ENCODE measurements at regions not wholly inside any gene's neighbourhood (a gene's known extent, or its start where the extent isn't known, plus 50 kb on each side); places are given as distances from the start of the nearest gene placed in this dataset.

GRCh38 chr1:220454155-220454777 lies 73.7 kb upstream of the MARK1 start:
- no peaks in the 10 kb centered on the region for H3K79me2 ChIP-seq (ENCODE audit: control insufficient read depth, low read length)
- H3K36me3 ChIP-seq (ENCODE audit: control insufficient read depth, low read length), result no peaks in the 10 kb centered on the region
- no peak overlapping the region for H3K4me3 ChIP-seq (ENCODE audit: low read length)
- H3K4me1 ChIP-seq (ENCODE audit: control insufficient read depth, low read length), result no peaks in the 10 kb centered on the region
- no peaks in the 10 kb centered on the region for H3F3A ChIP-seq (ENCODE audit: control insufficient read depth, insufficient read depth)
- 0 out of 2 replicates have a peak, but pooled peaks cover 2% of the 10 kb centered on the region for H3K27me3 ChIP-seq (ENCODE audit: control insufficient read depth, low read length)
- H3K9me2 ChIP-seq (replicated peaks; ENCODE audit: control insufficient read depth, low read length), result no peaks in the 10 kb centered on the region
- TF ChIP-seq EZH2phosphoT487 (IDR thresholded peaks at IDR 0.05; ENCODE audit: borderline replicate concordance, low read length), result no peak
- no peak for TF ChIP-seq CTCF (IDR thresholded peaks at IDR 0.05; ENCODE audit: low read depth, low read length, poor library complexity, severe bottlenecking)
- H3K4me2 ChIP-seq (ENCODE audit: low read length), result no peak overlapping the region
- H3K9me3 ChIP-seq (ENCODE audit: control insufficient read depth, insufficient read depth, low read length), result no peaks in the 10 kb centered on the region
- H3K27ac ChIP-seq (ENCODE audit: low read depth, low read length), result no peak overlapping the region
- no peaks in the 10 kb centered on the region for H4K20me1 ChIP-seq (ENCODE audit: control insufficient read depth, insufficient read depth, low read depth, low read length)

GRCh38 chr1:220453371-220453770 lies 74.6 kb upstream of the MARK1 start:
- Histone ChIP-seq H3K4me3 (ENCODE audit: low read length) (no peak overlapping the region), H3K36me3 (ENCODE audit: control insufficient read depth, low read length) (no peaks in the 10 kb centered on the region), H4K20me1 (ENCODE audit: control insufficient read depth, insufficient read depth, low read depth, low read length) (no peaks in the 10 kb centered on the region), H3K9me2 (replicated peaks; ENCODE audit: control insufficient read depth, low read length) (no peaks in the 10 kb centered on the region), H3K4me1 (ENCODE audit: control insufficient read depth, low read length) (no peaks in the 10 kb centered on the region), H3K79me2 (ENCODE audit: control insufficient read depth, low read length) (no peaks in the 10 kb centered on the region), H3K27me3 (ENCODE audit: control insufficient read depth, low read length) (0 out of 2 replicates have a peak, but pooled peaks cover 2% of the 10 kb centered on the region), H3F3A (ENCODE audit: control insufficient read depth, insufficient read depth) (no peaks in the 10 kb centered on the region), H3K9me3 (ENCODE audit: control insufficient read depth, insufficient read depth, low read length) (no peaks in the 10 kb centered on the region), H3K27ac (ENCODE audit: low read depth, low read length) (no peak overlapping the region), H3K4me2 (ENCODE audit: low read length) (no peak overlapping the region)
- TF ChIP-seq CTCF (IDR thresholded peaks at IDR 0.05; ENCODE audit: low read depth, low read length, poor library complexity, severe bottlenecking) (no peak), EZH2phosphoT487 (IDR thresholded peaks at IDR 0.05; ENCODE audit: borderline replicate concordance, low read length) (no peak)

GRCh38 chr1:220451532-220451931 lies 76.4 kb upstream of the MARK1 start:
- no peaks in the 10 kb centered on the region for H3K4me1 ChIP-seq (ENCODE audit: control insufficient read depth, low read length)
- H3K9me3 ChIP-seq (ENCODE audit: control insufficient read depth, insufficient read depth, low read length), result no peaks in the 10 kb centered on the region
- no peaks in the 10 kb centered on the region for H3F3A ChIP-seq (ENCODE audit: control insufficient read depth, insufficient read depth)
- H4K20me1 ChIP-seq (ENCODE audit: control insufficient read depth, insufficient read depth, low read depth, low read length), result no peaks in the 10 kb centered on the region
- TF ChIP-seq EZH2phosphoT487 (IDR thresholded peaks at IDR 0.05; ENCODE audit: borderline replicate concordance, low read length) (no peak), CTCF (IDR thresholded peaks at IDR 0.05; ENCODE audit: low read depth, low read length, poor library complexity, severe bottlenecking) (no peak)
- H3K4me2 ChIP-seq (ENCODE audit: low read length), result no peak overlapping the region
- H3K79me2 ChIP-seq (ENCODE audit: control insufficient read depth, low read length), result no peaks in the 10 kb centered on the region
- no peaks in the 10 kb centered on the region for H3K9me2 ChIP-seq (replicated peaks; ENCODE audit: control insufficient read depth, low read length)
- H3K36me3 ChIP-seq (ENCODE audit: control insufficient read depth, low read length), result no peaks in the 10 kb centered on the region
- no peak overlapping the region for H3K27ac ChIP-seq (ENCODE audit: low read depth, low read length)
- H3K27me3 ChIP-seq (ENCODE audit: control insufficient read depth, low read length), result 0 out of 2 replicates have a peak, but pooled peaks cover 2% of the 10 kb centered on the region
- H3K4me3 ChIP-seq (ENCODE audit: low read length), result no peak overlapping the region

All from DOHH2 (cell line).